Urothelium cell line (cell line): ENCODE measurements at regions not wholly inside any gene's neighbourhood (a gene's known extent, or its start where the extent isn't known, plus 50 kb on each side); places are given as distances from the start of the nearest gene placed in this dataset.

Experiments used
- DNase-seq: peaks from one replicate; pipeline ENCODE4 v3.0.0; 2011; ENCODE audit warnings: low spot score, mixed read lengths
- FAIRE-seq: peaks from 2 replicates; lab custom pipeline; 2011; peaks lifted over from hg19 to GRCh38; lab: Jason Lieb, UNC

GRCh38 chr11:131109790-131110189 is 193.5 kb upstream of the SNX19 start:
- FAIRE-seq: no peak

GRCh38 chr11:131111775-131112174 is 195.5 kb upstream of the SNX19 start:
- DNase-seq (no peak), FAIRE-seq (no peak)

More at GRCh38 chr11:131109790-131110189, 193.5 kb upstream of the SNX19 start:
- DNase-seq: no peak

- DNase-seq (no peak), FAIRE-seq (no peak)
Observed at GRCh38 chr11:131118247-131118646, 202.0 kb upstream of the SNX19 start.

- no peak for FAIRE-seq
Observed at GRCh38 chr11:131121426-131122333, 205.4 kb upstream of the SNX19 start.

GRCh38 chr11:131122448-131122847 is 206.2 kb upstream of the SNX19 start:
- no peak for FAIRE-seq
- no peak for DNase-seq

More at GRCh38 chr11:131121426-131122333, 205.4 kb upstream of the SNX19 start:
- DNase-seq: no peak

- FAIRE-seq (no peak), DNase-seq (no peak)
Observed at GRCh38 chr11:131129474-131129873, 213.2 kb upstream of the SNX19 start.

GRCh38 chr11:131135611-131136010 is 219.3 kb upstream of the SNX19 start:
- no peak for DNase-seq
- FAIRE-seq: no peak

- FAIRE-seq (no peak), DNase-seq (no peak)
Observed at GRCh38 chr11:131136486-131136885, 220.2 kb upstream of the SNX19 start.

- DNase-seq (no peak), FAIRE-seq (no peak)
Observed at GRCh38 chr11:131137046-131137445, 220.8 kb upstream of the SNX19 start.

- DNase-seq (no peak), FAIRE-seq (no peak)
Observed at GRCh38 chr11:131138731-131139130, 222.5 kb upstream of the SNX19 start.

GRCh38 chr11:131145791-131146190 is 224.6 kb upstream of the NTM start:
- FAIRE-seq: no peak
- DNase-seq: no peak

- DNase-seq: no peak
- FAIRE-seq: no peak
Observed at GRCh38 chr11:131146827-131147490, 223.5 kb upstream of the NTM start.

- DNase-seq (no peak), FAIRE-seq (no peak)
Observed at GRCh38 chr11:131154351-131154750, 216.1 kb upstream of the NTM start.

GRCh38 chr11:131157678-131158077 is 212.7 kb upstream of the NTM start:
- no peak for DNase-seq

GRCh38 chr11:131160846-131161245 is 209.6 kb upstream of the NTM start:
- DNase-seq (no peak), FAIRE-seq (no peak)

More at GRCh38 chr11:131157678-131158077, 212.7 kb upstream of the NTM start:
- no peak for FAIRE-seq

GRCh38 chr11:131163613-131164012 is 206.8 kb upstream of the NTM start:
- DNase-seq (no peak), FAIRE-seq (no peak)

- no peak for DNase-seq
- FAIRE-seq: no peak
Observed at GRCh38 chr11:131165036-131165435, 205.4 kb upstream of the NTM start.

GRCh38 chr11:131168839-131169713 is 201.3 kb upstream of the NTM start:
- DNase-seq (no peak), FAIRE-seq (no peak)

- FAIRE-seq: no peak
Observed at GRCh38 chr11:131172011-131172410, 198.4 kb upstream of the NTM start.

GRCh38 chr11:131178020-131178419 is 192.4 kb upstream of the NTM start:
- FAIRE-seq: no peak
- no peak for DNase-seq

More at GRCh38 chr11:131172011-131172410, 198.4 kb upstream of the NTM start:
- no peak for DNase-seq

GRCh38 chr11:131178596-131178995 is 191.8 kb upstream of the NTM start:
- no peak for FAIRE-seq
- DNase-seq: no peak
